Astrocyte (in vitro differentiated cells and primary cell): ENCODE measurements at regions not wholly inside any gene's neighbourhood (a gene's known extent, or its start where the extent isn't known, plus 50 kb on each side); places are given as distances from the start of the nearest gene placed in this dataset.
"Not testable (repeated sequence)": the region's sequence is repeated elsewhere in the genome, so short reads cannot be mapped to it uniquely, and the experiment has no call there.

ENCODE experiments used
- DNase-seq: peaks from one replicate; pipeline ENCODE4 v3.0.0-alpha.2; 2010; ENCODE audit warnings: low read depth
- FAIRE-seq: peaks from 2 replicates; lab custom pipeline; 2011; peaks lifted over from hg19 to GRCh38; lab: Jason Lieb, UNC
- H2AFZ ChIP-seq: 2 replicates; pipeline ENCODE4 v1.6.0; 2012; ENCODE audit warnings: low read depth, low read length, inconsistent platforms
- H3K27ac ChIP-seq: 2 replicates; pipeline ENCODE4 v1.5.1; 2011; ENCODE audit warnings: low read depth, low read length, inconsistent platforms
- H3K27me3 ChIP-seq: 2 replicates; pipeline ENCODE4 v1.6.0; 2011; ENCODE audit warnings: low read length, inconsistent platforms; ENCODE audit not compliant: insufficient read depth
- H3K36me3 ChIP-seq: 2 replicates; pipeline ENCODE4 v1.5.1; 2011; ENCODE audit warnings: low read length, inconsistent platforms; ENCODE audit not compliant: insufficient read depth
- H3K4me1 ChIP-seq: 2 replicates; pipeline ENCODE4 v1.5.1; 2011; ENCODE audit warnings: low read length, inconsistent platforms; ENCODE audit not compliant: insufficient read depth
- H3K4me2 ChIP-seq: 2 replicates; pipeline ENCODE4 v1.6.0; 2012; ENCODE audit warnings: low read length, inconsistent platforms
- H3K4me3 ChIP-seq: 2 replicates; pipeline ENCODE4 v1.5.1; 2011; ENCODE audit warnings: low read depth, mild to moderate bottlenecking, low read length, inconsistent platforms; ENCODE audit not compliant: insufficient read depth
- H3K79me2 ChIP-seq: 2 replicates; pipeline ENCODE4 v1.6.0; 2012; ENCODE audit warnings: mild to moderate bottlenecking, low read length, inconsistent platforms; ENCODE audit not compliant: insufficient read depth
- H3K9ac ChIP-seq: 2 replicates; pipeline ENCODE4 v1.6.0; 2012; ENCODE audit warnings: mild to moderate bottlenecking, low read length, inconsistent platforms
- H3K9me3 ChIP-seq: 2 replicates; pipeline ENCODE4 v1.5.1; 2012; ENCODE audit warnings: low read depth, mild to moderate bottlenecking, low read length, inconsistent platforms; ENCODE audit not compliant: insufficient read depth
- H4K20me1 ChIP-seq: 2 replicates; pipeline ENCODE4 v1.6.0; 2012; ENCODE audit warnings: low read length, inconsistent platforms; ENCODE audit not compliant: insufficient read depth
- H3K27ac Mint-ChIP-seq: one replicate; pipeline ENCODE4 v1.8.0; 2021; ENCODE audit warnings: mild to moderate bottlenecking, mixed read lengths; ENCODE audit not compliant: unreplicated experiment
- H3K27me3 Mint-ChIP-seq: one replicate; pipeline ENCODE4 v1.8.0; 2021; ENCODE audit warnings: low read depth, mixed read lengths; ENCODE audit not compliant: unreplicated experiment
- H3K36me3 Mint-ChIP-seq: one replicate; pipeline ENCODE4 v1.8.0; 2021; ENCODE audit warnings: low read depth, mixed read lengths; ENCODE audit not compliant: unreplicated experiment
- H3K4me1 Mint-ChIP-seq: one replicate; pipeline ENCODE4 v1.8.0; 2021; ENCODE audit warnings: low read depth, mixed read lengths; ENCODE audit not compliant: unreplicated experiment
- H3K4me3 Mint-ChIP-seq: one replicate; pipeline ENCODE4 v1.8.0; 2021; ENCODE audit warnings: mild to moderate bottlenecking, moderate library complexity, mixed read lengths; ENCODE audit not compliant: unreplicated experiment
- H3K9me3 Mint-ChIP-seq: one replicate; pipeline ENCODE4 v1.8.0; 2021; ENCODE audit warnings: mild to moderate bottlenecking, mixed read lengths; ENCODE audit not compliant: unreplicated experiment
- CTCF ChIP-seq: IDR thresholded peaks from 2 replicates; pipeline ENCODE4 v1.5.1; 2011; ENCODE audit warnings: low read depth, mild to moderate bottlenecking, inconsistent platforms, low read length, moderate library complexity; ENCODE audit not compliant: insufficient read depth
- EZH2 ChIP-seq: IDR thresholded peaks from 2 replicates; pipeline ENCODE4 v1.6.1; 2012; ENCODE audit warnings: mild to moderate bottlenecking, low read length, inconsistent platforms; ENCODE audit not compliant: insufficient read depth

GRCh38 chr12:131643631-131644452 is 67.0 kb upstream of the SFSWAP start:
- no peak for DNase-seq
- Histone ChIP-seq H3K27me3 (no peaks in the 10 kb centered on the region), H3K4me3 (no peak overlapping the region), H3K36me3 (no peaks in the 10 kb centered on the region), H3K9me3 (no peaks in the 10 kb centered on the region), H3K79me2 (no peaks in the 10 kb centered on the region), H4K20me1 (no peaks in the 10 kb centered on the region), H3K9ac (no peak overlapping the region), H3K27ac (no peak overlapping the region), H3K4me2 (no peak overlapping the region), H2AFZ (no peak overlapping the region), H3K4me1 (no peaks in the 10 kb centered on the region)
- Mint-ChIP-seq H3K4me3 (no peak overlapping the region), H3K4me1 (no peaks in the 10 kb centered on the region), H3K27ac (no peak overlapping the region), H3K9me3 (no peaks in the 10 kb centered on the region), H3K36me3 (peaks cover 2% of the 10 kb centered on the region), H3K27me3 (peaks cover 30% of the 10 kb centered on the region)
- no peak for FAIRE-seq
- TF ChIP-seq EZH2: no peak
- TF ChIP-seq CTCF: no peak

GRCh38 chr12:131644481-131644880 is 66.4 kb upstream of the SFSWAP start:
- peaks cover 31% of the 10 kb centered on the region for H3K27me3 Mint-ChIP-seq
- Histone ChIP-seq H3K4me1 (no peaks in the 10 kb centered on the region), H2AFZ (no peak overlapping the region), H3K4me2 (no peak overlapping the region), H3K4me3 (no peak overlapping the region), H3K27ac (no peak overlapping the region), H4K20me1 (no peaks in the 10 kb centered on the region), H3K9me3 (no peaks in the 10 kb centered on the region), H3K9ac (no peak overlapping the region), H3K27me3 (no peaks in the 10 kb centered on the region), H3K79me2 (no peaks in the 10 kb centered on the region), H3K36me3 (no peaks in the 10 kb centered on the region)
- peaks cover 2% of the 10 kb centered on the region for H3K36me3 Mint-ChIP-seq
- no peak overlapping the region for H3K4me3 Mint-ChIP-seq
- H3K9me3 Mint-ChIP-seq: no peaks in the 10 kb centered on the region
- no peak for DNase-seq
- FAIRE-seq: no peak
- no peak for TF ChIP-seq CTCF
- TF ChIP-seq EZH2: no peak
- no peak overlapping the region for H3K27ac Mint-ChIP-seq
- no peaks in the 10 kb centered on the region for H3K4me1 Mint-ChIP-seq

GRCh38 chr12:131644917-131645316 is 66.0 kb upstream of the SFSWAP start:
- H3K4me1 Mint-ChIP-seq, H3K27ac ChIP-seq, H4K20me1 ChIP-seq, H2AFZ ChIP-seq, H3K4me3 ChIP-seq, FAIRE-seq, H3K4me1 ChIP-seq, H3K9me3 Mint-ChIP-seq, H3K36me3 Mint-ChIP-seq, H3K9ac ChIP-seq, H3K4me3 Mint-ChIP-seq, DNase-seq, H3K9me3 ChIP-seq, H3K27me3 ChIP-seq, H3K36me3 ChIP-seq, H3K27ac Mint-ChIP-seq, H3K4me2 ChIP-seq, H3K79me2 ChIP-seq: not testable (repeated sequence)
- peaks cover 30% of the 10 kb centered on the region for H3K27me3 Mint-ChIP-seq

GRCh38 chr12:131645557-131645956 is 65.3 kb upstream of the SFSWAP start:
- not testable (repeated sequence) for H3K27ac Mint-ChIP-seq, H3K27me3 ChIP-seq, H4K20me1 ChIP-seq, H3K4me2 ChIP-seq, H3K9ac ChIP-seq, H3K4me3 ChIP-seq, H3K9me3 Mint-ChIP-seq, H3K4me1 ChIP-seq, H2AFZ ChIP-seq, H3K36me3 ChIP-seq, FAIRE-seq, H3K36me3 Mint-ChIP-seq, DNase-seq, H3K4me3 Mint-ChIP-seq, H3K27ac ChIP-seq, H3K4me1 Mint-ChIP-seq, H3K79me2 ChIP-seq, H3K9me3 ChIP-seq
- H3K27me3 Mint-ChIP-seq: peaks cover 24% of the 10 kb centered on the region

GRCh38 chr12:131646444-131646843 is 64.4 kb upstream of the SFSWAP start:
- not testable (repeated sequence) for H3K4me3 Mint-ChIP-seq, FAIRE-seq, H3K9me3 Mint-ChIP-seq, H3K4me1 Mint-ChIP-seq, H4K20me1 ChIP-seq, H3K27ac Mint-ChIP-seq, H3K27me3 ChIP-seq, H3K4me1 ChIP-seq, H3K79me2 ChIP-seq, H3K27ac ChIP-seq, H3K4me3 ChIP-seq, H2AFZ ChIP-seq, H3K4me2 ChIP-seq, DNase-seq, H3K36me3 ChIP-seq, H3K9me3 ChIP-seq, H3K9ac ChIP-seq, H3K36me3 Mint-ChIP-seq
- peaks cover 17% of the 10 kb centered on the region for H3K27me3 Mint-ChIP-seq
